HT1080 (cell line): ENCODE measurements at regions not wholly inside any gene's neighbourhood (a gene's known extent, or its start where the extent isn't known, plus 50 kb on each side); places are given as distances from the start of the nearest gene placed in this dataset.
"Not testable (repeated sequence)": the region's sequence is repeated elsewhere in the genome, so short reads cannot be mapped to it uniquely, and the experiment has no call there.

ENCODE experiments used
- DNase-seq: peaks from one replicate; pipeline ENCODE4 v3.0.0-alpha.2; 2015; ENCODE audit warnings: low read depth

DNA sequence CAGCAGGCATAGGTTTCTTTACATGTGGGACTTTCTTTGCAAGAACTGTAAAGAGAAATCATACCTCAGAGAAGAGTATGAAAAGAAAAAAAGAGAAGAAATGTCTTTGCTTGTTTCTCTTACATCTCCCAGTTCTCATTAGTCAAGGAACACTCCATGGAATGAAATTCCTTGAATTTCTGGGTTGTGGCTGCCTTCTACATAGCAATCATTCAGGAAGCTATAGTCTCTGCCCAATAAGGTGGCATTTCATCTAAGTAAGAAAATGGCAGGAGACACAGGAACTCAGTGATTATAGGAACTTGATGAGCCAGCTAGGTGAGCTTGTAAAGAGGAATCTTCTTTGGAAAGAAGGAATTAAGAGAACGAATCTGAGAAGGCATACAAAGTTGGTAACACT is 197.0 kb upstream of the FKBP1C start:
- DNase-seq = no peak

- DNase-seq = no peak
Observed at GRCh38 chr6:63022631-63023030, 188.6 kb upstream of the FKBP1C start.

DNA sequence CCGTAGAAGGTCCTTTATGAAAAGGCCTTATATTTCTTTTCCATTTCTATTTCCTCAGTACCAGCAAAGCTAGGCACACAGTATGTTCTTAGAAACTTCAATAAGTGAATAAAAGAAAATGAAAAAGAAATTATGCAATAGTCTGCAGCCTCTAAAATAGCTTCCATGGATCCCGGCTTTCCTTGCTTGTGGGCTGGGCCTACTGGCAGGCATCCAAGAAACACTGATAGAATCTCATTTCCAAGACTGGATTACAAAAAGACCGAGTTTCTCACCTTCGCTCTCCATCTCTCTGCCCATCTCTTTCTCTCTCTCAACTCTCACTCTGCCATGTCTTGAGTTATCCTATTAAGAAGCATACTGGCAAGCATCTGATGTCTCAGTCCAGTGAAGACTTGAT is 187.5 kb upstream of the FKBP1C start:
- no peak for DNase-seq

DNA sequence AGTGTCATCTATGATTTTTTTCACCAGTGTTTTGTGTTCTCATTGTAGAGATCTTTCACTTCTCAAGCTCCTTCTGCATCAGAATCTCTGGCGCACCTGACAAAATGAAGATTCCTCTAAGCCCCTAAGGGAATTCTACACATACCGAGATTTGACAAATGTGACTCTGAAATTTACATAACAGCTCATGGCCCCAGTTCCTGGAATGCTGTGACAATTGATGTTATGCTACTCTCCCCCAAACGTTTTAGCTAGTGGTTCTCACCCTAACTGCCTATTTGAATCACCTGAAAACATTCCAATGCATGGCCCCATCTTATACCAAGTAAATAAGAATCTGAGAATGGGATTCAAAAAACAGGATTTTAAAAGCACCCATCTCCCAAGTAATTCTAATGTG is 162.1 kb upstream of the FKBP1C start:
- DNase-seq = no peak

GRCh38 chr6:63053206-63053605 is 158.1 kb upstream of the FKBP1C start:
- not testable (repeated sequence) for DNase-seq

GRCh38 chr6:63058601-63059000 is 152.7 kb upstream of the FKBP1C start:
- DNase-seq = no peak

GRCh38 chr6:63063631-63064271 is 147.5 kb upstream of the FKBP1C start:
- no peak for DNase-seq

DNA sequence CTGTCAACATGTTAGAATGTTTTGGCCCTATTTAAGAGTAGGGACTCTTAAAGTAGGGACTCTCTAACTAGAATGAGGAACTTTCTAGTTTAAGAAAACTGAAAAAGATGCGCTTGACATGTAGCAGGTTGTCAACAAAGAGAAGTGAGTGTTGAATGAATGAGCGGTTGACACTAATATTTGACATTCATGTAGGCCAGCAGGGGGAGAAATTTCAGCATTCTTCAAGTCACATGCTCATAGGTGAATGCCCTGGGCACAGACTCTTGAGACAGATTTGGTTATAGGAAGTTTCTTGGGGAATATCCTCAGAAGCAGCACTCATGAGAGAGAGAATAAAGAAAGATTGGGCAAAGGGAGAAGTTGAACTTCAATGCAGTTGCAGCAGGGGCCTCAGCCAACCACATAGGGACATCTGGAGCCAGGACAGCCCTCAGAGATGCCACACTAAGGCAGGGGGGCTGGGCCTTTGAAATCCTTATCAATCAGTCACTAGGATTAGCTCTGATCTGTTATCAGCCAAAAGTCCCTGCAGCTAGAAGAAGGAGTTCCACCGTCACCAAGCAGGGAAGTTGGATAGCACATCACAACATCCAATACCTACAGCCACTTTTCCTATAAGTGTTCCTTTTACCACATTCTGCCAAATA is 145.1 kb upstream of the FKBP1C start:
- peak; percentile 1 for DNase-seq

DNA sequence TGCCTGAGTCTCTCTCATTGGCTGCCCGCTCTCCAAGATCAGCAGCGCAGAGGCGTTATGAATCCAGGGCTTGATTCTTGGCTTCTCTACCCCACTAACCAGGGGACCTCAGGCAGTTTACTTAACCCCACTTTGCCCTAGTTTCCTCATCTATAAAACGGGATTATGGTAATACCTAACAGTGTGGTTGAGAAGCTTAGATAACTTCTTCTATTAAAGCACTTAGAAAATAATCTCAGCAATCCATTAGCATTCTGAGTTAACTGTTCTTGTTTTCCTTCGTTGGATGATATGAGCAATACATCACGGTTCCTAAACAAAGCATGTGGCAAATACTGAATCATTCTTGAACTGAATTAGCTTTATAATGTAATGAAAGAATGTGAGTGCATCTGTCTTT is 116.3 kb upstream of the FKBP1C start:
- DNase-seq = no peak

GRCh38 chr6:63097222-63097621 is 114.0 kb upstream of the FKBP1C start:
- DNase-seq = no peak

DNA sequence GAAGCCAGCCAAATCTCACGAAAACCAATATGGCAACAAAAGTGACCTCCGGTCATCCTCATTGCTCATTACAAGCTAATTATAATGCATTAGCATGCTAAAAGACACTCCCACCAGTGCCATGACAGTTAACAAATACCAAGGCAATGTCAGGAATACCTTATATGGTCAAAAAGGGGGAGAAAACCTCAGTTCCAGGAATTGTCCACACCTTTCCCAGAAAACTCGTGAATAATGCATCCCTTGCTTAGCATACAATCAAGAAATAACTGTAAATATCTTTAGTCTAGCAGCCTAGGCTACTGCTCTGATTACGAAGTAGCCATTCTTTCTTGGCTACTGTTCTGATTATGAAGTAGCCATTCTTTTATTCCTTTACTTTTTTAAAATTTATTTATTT is 112.5 kb upstream of the FKBP1C start:
- DNase-seq = no peak

DNA sequence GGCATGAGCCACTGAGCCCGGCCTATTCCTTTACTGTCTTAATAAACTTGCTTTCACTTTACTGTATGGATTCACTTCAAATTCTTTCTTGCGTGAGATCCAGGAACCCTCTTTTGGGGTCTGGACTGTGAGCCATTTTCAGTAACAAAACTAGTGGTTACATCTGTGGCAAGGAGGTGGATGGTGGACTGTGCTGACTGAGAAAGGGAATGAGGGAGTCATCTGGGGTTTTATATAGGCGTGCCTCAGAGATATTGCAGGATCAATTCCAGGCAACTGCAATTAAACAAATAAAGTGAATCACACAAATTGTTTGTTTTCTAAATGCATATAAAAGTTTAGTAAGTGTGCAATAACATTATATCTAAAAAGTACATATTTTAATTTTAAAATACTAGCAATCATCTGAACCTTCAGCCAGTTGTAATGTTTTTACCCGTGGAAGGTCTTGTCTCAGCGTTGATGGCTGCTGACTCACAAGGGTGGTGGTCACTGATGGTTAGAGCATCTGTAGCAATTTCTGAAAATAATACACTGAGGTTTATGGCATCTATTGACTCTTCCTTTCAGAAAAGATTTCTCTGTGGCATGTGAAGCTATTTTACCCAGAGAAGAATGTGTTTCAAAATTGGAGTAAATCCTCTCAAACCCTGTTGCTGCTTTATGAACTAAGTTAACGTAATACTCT is 111.4 kb upstream of the FKBP1C start:
- no peak for DNase-seq

GRCh38 chr6:63114610-63115211 is 96.6 kb upstream of the FKBP1C start:
- DNase-seq = no peak

GRCh38 chr6:63121166-63121565 is 90.1 kb upstream of the FKBP1C start:
- DNase-seq = no peak

DNA sequence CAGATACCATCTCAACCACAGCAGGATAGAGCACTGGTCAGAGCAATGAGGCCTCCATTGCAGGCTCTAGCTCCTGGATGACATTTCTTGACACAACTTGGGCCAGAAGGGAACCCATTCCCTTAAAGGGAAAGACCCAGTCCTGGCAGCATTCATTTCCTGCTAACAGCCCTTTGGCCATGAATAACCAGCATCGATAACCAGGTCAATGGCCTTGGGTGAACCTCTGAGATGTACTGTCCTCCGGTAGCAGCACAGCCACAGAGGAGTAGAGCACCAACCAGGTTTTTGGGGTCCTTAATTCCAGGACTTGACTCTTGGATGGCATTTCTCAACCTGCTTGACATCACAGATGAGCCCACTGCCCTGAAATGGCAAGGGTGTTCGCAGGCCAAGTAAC is 71.2 kb upstream of the FKBP1C start:
- DNase-seq = no peak

DNA sequence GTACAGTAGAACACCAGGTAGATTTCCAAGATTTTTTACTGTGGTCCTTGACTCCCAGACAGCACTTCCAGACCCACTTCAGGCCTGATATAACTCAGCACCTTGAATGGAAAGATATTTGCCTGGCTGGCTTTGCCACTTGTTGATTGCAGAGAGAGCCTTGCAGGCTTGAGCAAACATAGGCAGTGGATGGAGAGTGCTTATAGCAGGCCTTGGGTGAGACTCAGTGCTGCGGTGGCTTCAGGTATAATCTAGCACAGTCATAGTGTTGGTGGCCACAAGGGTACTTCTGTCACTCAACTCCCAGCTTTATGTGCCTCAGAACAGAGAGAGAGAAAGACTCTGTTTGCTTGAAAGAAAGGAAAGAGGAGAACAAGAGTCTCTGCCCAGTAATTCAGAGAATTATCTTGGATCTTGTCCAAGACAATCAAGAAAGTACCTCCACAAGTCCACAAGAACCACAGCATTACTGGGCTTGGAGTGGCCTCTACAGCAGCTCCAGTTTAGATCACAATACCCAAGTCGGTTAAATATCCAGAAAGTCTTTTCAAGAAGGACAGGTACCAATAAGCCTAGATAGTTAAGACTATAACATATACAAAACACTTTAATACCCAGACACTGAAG is 70.5 kb upstream of the FKBP1C start:
- DNase-seq = no peak

GRCh38 chr6:63149730-63150129 is 61.5 kb upstream of the FKBP1C start:
- DNase-seq = no peak

GRCh38 chr6:63154535-63154934 is 56.7 kb upstream of the FKBP1C start:
- no peak for DNase-seq
